Bronchial epithelial cell (primary cell): ENCODE measurements at regions not wholly inside any gene's neighbourhood (a gene's known extent, or its start where the extent isn't known, plus 50 kb on each side); places are given as distances from the start of the nearest gene placed in this dataset.
A peak's percentile ranks its signal among the peaks of the same experiment; 100 is the strongest.

Experiments used
- DNase-seq: peaks from one replicate; pipeline ENCODE4 v3.0.0-alpha.2; 2010; ENCODE audit warnings: low read depth
- FAIRE-seq: peaks from 2 replicates; lab custom pipeline; 2011; peaks lifted over from hg19 to GRCh38; lab: Jason Lieb, UNC
- H3K27me3 ChIP-seq: 2 replicates; pipeline ENCODE4 v1.5.1; 2011; ENCODE audit warnings: low read length; ENCODE audit not compliant: control insufficient read depth, insufficient read depth
- H3K36me3 ChIP-seq: 2 replicates; pipeline ENCODE4 v1.5.1; 2011; ENCODE audit warnings: low read length; ENCODE audit not compliant: control insufficient read depth, insufficient read depth
- H3K4me3 ChIP-seq: 2 replicates; pipeline ENCODE4 v1.5.1; 2011; ENCODE audit warnings: mild to moderate bottlenecking, low read depth, low read length, control low read depth
- TF ChIP-seq, protein P1 (sequence below): IDR thresholded peaks from 2 replicates; pipeline ENCODE4 v1.5.1; 2011; ENCODE audit warnings: mild to moderate bottlenecking, moderate library complexity, low read length, control low read depth, inconsistent platforms; ENCODE audit not compliant: insufficient read depth, severe bottlenecking

DNA sequence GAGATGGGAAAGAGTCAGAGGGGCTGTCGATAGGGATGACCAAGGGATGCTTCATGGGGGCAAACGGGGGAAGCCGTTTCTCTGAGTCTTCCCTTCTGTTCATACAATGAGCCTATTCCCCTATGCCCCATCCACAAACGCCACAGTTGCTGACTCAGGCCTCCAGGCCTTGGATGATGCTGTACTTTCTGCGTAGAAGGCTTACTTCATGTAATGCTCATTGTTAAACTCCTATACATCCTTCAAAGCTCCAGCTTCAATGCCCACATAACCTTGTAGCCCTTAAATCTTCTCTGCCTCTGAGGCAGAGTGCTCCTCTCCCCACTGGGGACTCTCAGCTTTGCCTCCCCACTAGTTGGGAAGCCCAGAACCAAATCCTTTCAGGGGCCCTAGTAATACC lies 120.3 kb downstream of the PTPRS start:
- DNase-seq (no peak), FAIRE-seq (peak; percentile 70)
- Histone ChIP-seq H3K27me3 (no peaks in the 10 kb centered on the region), H3K4me3 (no peak overlapping the region), H3K36me3 (no peaks in the 10 kb centered on the region)
- TF ChIP-seq, protein P1, sequence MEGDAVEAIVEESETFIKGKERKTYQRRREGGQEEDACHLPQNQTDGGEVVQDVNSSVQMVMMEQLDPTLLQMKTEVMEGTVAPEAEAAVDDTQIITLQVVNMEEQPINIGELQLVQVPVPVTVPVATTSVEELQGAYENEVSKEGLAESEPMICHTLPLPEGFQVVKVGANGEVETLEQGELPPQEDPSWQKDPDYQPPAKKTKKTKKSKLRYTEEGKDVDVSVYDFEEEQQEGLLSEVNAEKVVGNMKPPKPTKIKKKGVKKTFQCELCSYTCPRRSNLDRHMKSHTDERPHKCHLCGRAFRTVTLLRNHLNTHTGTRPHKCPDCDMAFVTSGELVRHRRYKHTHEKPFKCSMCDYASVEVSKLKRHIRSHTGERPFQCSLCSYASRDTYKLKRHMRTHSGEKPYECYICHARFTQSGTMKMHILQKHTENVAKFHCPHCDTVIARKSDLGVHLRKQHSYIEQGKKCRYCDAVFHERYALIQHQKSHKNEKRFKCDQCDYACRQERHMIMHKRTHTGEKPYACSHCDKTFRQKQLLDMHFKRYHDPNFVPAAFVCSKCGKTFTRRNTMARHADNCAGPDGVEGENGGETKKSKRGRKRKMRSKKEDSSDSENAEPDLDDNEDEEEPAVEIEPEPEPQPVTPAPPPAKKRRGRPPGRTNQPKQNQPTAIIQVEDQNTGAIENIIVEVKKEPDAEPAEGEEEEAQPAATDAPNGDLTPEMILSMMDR, result no peak

DNA sequence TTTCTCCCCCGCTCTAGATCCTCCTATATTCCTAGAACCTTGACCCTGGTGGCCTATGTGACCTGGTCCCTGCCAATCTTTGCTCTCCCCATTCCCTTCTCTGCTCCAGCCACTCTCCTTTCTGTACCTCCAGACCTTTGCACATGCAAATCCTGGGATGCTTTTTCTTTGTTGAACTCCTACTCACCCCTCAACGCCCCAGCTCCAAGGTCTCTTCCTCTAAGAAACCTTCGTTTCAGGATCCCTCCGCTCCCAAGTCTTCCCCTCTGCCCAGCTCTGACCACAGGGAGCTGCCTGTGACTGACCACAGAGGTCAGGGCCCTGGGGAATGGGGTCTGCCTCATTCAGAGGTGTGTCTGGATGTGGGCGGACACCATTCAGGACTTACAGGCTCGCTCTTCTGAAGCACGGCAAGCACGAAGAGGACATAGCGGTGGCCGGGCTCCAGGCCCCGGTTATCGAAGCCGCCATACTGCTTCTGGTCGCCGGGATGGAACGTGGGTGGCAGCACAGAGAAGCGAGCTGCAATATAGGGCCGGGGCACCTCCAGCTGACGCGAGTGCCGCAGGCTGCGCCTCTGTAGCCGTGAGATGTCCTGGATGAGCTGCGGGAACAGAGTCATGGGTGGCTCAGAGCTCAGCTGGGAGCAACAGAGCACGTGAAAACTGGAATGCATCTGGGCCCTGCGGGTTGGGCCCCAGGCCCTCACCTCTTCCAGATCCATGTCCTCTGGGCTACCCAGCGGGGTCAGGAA lies 120.9 kb downstream of the PTPRS start:
- Histone ChIP-seq H3K27me3 (no peaks in the 10 kb centered on the region), H3K4me3 (no peak overlapping the region), H3K36me3 (no peaks in the 10 kb centered on the region)
- TF ChIP-seq, protein P1, result no peak
- DNase-seq (no peak), FAIRE-seq (no peak)

DNA sequence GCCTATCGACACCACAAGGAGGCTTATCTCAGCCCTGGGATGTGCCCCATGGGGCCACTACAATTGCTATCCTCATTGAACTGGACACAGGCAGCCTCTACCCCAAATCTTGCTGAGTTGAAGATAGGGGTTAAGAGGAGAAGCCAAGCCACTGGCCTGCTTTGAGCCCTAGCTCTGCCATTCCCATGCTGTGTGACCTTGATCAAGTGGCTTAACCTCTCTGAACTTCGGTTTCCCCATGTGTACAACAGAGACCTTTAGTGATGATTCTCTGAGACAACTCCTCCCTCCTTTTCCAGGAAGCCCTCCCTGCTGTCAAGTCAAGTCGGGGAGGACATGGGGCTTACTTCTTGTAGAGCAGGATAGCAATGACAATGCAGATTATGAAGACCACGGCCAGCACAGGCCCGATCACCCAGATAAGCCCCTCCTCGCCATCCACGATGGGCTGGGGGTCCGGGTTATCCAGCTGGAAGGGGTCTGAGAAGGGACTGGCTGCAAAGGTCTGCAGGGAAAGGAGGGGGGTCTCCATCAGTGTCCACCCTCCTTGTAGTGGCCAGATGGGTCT lies 121.6 kb downstream of the PTPRS start:
- H3K36me3 ChIP-seq, result no peaks in the 10 kb centered on the region
- DNase-seq, result no peak
- peak; percentile 13 for FAIRE-seq
- H3K4me3 ChIP-seq, result no peak overlapping the region
- TF ChIP-seq, protein P1, result no peak
- H3K27me3 ChIP-seq, result no peaks in the 10 kb centered on the region

DNA sequence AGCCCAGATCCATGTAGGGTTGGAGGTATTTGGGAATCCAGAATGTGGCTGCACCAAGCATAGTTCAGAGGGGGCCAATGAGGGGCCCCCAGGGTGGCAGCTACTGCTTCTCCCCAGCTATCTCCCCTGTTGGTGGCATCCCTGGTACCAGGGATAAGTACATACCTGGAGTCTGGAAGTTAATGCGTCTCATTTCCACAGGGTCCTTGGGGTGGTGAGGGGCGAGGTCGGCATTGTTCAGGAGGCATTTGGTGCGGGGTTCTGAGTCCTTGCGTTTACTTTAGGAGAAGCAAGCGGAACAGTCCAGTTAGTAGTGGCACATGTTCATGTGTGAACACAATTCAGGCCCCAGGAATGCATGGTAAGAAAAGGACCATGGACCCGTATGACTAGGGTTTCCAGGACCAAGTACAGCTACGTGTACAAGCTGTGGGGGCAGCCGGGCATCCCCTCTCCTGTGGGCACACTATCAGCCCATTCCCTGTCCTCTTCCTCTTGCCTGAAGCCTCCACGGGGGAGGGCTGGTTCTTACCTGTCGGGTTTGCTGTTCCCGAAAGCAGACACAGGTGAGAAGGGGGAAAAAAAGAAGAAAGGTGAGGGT lies 122.3 kb downstream of the PTPRS start:
- Histone ChIP-seq H3K4me3 (no peak overlapping the region), H3K27me3 (no peaks in the 10 kb centered on the region), H3K36me3 (no peaks in the 10 kb centered on the region)
- FAIRE-seq (no peak), DNase-seq (no peak)
- TF ChIP-seq, protein P1, result no peak

DNA sequence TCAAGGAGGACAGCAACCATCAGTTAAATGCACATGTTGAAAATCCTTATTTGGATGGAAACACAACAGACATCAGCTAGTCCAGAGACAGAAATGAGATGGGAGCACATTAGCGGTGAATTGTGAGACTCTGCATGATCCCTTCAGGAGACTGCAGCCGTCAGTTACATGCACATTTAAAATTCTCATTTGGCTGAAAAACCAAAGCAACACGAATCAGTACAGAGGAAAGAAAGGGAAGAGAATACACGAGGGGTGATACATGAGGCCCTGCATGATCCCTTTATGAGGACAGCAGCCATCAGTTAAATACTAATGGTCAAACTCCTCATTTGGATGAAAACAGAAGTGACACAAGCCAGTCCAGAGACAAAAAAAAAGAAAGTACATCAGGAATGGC lies 123.4 kb downstream of the PTPRS start:
- no peak for DNase-seq
- H3K36me3 ChIP-seq, result no peaks in the 10 kb centered on the region
- no peak overlapping the region for H3K4me3 ChIP-seq
- no peaks in the 10 kb centered on the region for H3K27me3 ChIP-seq
- TF ChIP-seq, protein P1, result no peak
- no peak for FAIRE-seq
